ENCODE measurements at regions not wholly inside any gene's neighbourhood (a gene's known extent, or its start where the extent isn't known, plus 50 kb on each side); places are given as distances from the start of the nearest gene placed in this dataset.

DNA sequence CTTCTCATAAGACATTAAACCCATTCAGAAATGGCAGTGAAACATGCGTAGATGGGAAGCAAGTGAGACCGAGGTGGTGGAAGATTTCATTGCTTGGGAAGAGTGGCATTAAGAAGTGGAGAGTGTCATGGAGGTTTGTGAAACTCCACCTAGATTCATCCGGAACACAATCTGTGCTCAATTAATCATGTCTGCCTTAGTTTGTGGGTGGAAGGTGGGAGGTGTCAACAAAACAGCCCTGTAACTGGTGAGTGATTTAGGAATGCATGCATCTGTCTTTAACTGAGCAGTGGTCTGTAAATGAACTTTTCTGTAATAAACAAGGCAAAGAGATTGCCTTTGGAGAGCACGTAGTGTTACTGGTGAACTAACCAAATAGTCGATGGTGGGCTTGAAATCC lies 113.7 kb downstream of the WNT5A start:
- no TSS peak for BruUV-seq (replicated peaks)
- intact Hi-C loops (cut with micrococcal nuclease): loop anchor here (5.0 kb wide), 1 partner anchor 739 kb away; no protein-coding TSS in a partner anchor
- POLR2A ChIA-PET (ENCODE audit: unreplicated experiment): no interaction called here
- H3K79me2 ChIP-seq (ENCODE audit: low read length): no peaks in the 10 kb centered on the region
- H3K4me2 ChIP-seq (ENCODE audit: low read length): no peak overlapping the region
- ATAC-seq (no peak), DNase-seq (no peak)
- no peak overlapping the region for H3K9ac ChIP-seq (ENCODE audit: low read length)
- no peaks in the 10 kb centered on the region for H3K36me3 ChIP-seq (ENCODE audit: low read depth, low read length)
- H3K4me3 ChIP-seq (ENCODE audit: low read length): no peak overlapping the region
- no peak for TF ChIP-seq EZH2 (IDR thresholded peaks at IDR 0.05; ENCODE audit: low read length, unreplicated experiment)
- H3K9me2 ChIP-seq (replicated peaks; ENCODE audit: low read length): no peaks in the 10 kb centered on the region
- no peak overlapping the region for H2AFZ ChIP-seq (ENCODE audit: low read length)
- H3K4me1 ChIP-seq (ENCODE audit: insufficient read depth, low read length): no peaks in the 10 kb centered on the region
- H4K20me1 ChIP-seq (ENCODE audit: low read length): no peaks in the 10 kb centered on the region
- H3K27ac ChIP-seq (ENCODE audit: low read length): no peak overlapping the region
- CTCF ChIA-PET: no interaction called here
- H3F3A ChIP-seq (ENCODE audit: low read length, unreplicated experiment): no peaks in the 10 kb centered on the region
- H3K9me3 ChIP-seq (ENCODE audit: low read length): no peaks in the 10 kb centered on the region
- H3K27me3 ChIP-seq (ENCODE audit: low read length): no peaks in the 10 kb centered on the region

DNA sequence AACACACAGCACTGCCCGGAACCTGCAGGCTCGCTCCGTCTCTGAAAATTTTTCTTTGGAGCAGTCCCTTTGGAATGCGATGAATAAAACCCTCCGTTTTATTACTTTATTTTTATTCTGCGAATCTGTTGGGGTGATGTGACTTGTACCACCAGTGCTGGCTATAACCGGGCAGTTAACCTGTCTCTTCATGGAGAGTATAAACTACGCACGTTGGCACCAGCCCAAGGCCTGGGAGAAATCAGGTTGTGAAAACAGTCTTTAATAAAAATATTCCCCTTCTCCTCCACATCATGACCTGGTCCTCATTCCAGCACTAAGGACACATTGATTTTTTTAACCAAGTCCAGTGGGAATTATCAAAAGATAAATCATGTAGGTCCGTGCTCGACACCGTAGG lies 116.8 kb downstream of the WNT5A start:
- Histone ChIP-seq H3K4me3 (ENCODE audit: low read length) (no peak overlapping the region), H3K9ac (ENCODE audit: low read length) (no peak overlapping the region), H3K27ac (ENCODE audit: low read length) (no peak overlapping the region), H2AFZ (ENCODE audit: low read length) (no peak overlapping the region), H3F3A (ENCODE audit: low read length, unreplicated experiment) (no peaks in the 10 kb centered on the region), H3K36me3 (ENCODE audit: low read depth, low read length) (no peaks in the 10 kb centered on the region), H3K27me3 (ENCODE audit: low read length) (no peaks in the 10 kb centered on the region), H4K20me1 (ENCODE audit: low read length) (no peaks in the 10 kb centered on the region), H3K9me3 (ENCODE audit: low read length) (no peaks in the 10 kb centered on the region), H3K9me2 (replicated peaks; ENCODE audit: low read length) (no peaks in the 10 kb centered on the region), H3K79me2 (ENCODE audit: low read length) (no peaks in the 10 kb centered on the region), H3K4me1 (ENCODE audit: insufficient read depth, low read length) (no peaks in the 10 kb centered on the region), H3K4me2 (ENCODE audit: low read length) (no peak overlapping the region)
- BruUV-seq (replicated peaks): no TSS peak
- DNase-seq (no peak), ATAC-seq (no peak)
- CTCF ChIA-PET: no interaction called here
- POLR2A ChIA-PET (ENCODE audit: unreplicated experiment): no interaction called here
- intact Hi-C loops (cut with micrococcal nuclease): loop anchor here (5.0 kb wide), 1 partner anchor 742 kb away; no protein-coding TSS in a partner anchor
- TF ChIP-seq EZH2 (IDR thresholded peaks at IDR 0.05; ENCODE audit: low read length, unreplicated experiment) (no peak), EZH2phosphoT487 (IDR thresholded peaks at IDR 0.05; ENCODE audit: borderline replicate concordance, low read length) (no peak)
- TF ChIP-seq, protein P1, sequence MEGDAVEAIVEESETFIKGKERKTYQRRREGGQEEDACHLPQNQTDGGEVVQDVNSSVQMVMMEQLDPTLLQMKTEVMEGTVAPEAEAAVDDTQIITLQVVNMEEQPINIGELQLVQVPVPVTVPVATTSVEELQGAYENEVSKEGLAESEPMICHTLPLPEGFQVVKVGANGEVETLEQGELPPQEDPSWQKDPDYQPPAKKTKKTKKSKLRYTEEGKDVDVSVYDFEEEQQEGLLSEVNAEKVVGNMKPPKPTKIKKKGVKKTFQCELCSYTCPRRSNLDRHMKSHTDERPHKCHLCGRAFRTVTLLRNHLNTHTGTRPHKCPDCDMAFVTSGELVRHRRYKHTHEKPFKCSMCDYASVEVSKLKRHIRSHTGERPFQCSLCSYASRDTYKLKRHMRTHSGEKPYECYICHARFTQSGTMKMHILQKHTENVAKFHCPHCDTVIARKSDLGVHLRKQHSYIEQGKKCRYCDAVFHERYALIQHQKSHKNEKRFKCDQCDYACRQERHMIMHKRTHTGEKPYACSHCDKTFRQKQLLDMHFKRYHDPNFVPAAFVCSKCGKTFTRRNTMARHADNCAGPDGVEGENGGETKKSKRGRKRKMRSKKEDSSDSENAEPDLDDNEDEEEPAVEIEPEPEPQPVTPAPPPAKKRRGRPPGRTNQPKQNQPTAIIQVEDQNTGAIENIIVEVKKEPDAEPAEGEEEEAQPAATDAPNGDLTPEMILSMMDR (conservative IDR thresholded peaks at IDR 0.05; ENCODE audit: low read depth, low read length): no peak

DNA sequence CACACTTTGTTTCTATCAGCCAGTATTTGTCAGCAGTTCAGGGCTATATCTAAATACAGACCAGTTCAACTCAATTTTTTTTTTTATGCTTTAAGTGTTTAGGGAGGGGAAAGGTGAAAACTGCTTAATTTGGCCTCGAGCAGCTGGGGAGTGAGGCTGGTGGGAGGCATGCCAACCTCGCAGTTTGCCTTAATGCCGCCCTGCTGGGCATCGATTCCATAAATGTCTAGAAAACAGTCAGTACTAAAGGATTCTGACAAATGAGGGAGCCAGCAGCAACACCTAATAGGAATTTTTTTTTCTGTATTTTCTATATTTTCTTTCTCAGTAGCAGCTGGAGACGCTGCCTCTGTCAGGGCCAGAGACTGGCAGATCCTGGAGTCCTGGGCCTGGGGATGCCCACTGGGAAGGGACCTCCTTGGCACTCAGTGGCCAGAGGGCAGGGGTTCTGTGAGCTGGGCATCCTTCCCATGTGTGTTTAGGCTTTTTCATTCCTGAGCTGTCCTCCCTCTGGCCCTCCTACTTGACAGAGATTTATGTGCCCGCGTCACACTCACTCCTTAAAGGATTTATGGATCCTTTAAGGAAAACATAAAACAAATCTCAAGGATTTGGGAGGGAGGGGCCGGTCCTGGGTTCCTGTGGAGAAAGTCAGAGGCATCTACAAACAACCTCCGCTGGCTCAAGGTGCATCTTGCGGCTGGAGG lies 117.8 kb downstream of the WNT5A start:
- Histone ChIP-seq H3F3A (ENCODE audit: low read length, unreplicated experiment) (no peaks in the 10 kb centered on the region), H3K9me2 (replicated peaks; ENCODE audit: low read length) (no peaks in the 10 kb centered on the region), H4K20me1 (ENCODE audit: low read length) (no peaks in the 10 kb centered on the region), H3K79me2 (ENCODE audit: low read length) (no peaks in the 10 kb centered on the region), H3K4me1 (ENCODE audit: insufficient read depth, low read length) (no peaks in the 10 kb centered on the region), H2AFZ (ENCODE audit: low read length) (no peak overlapping the region), H3K36me3 (ENCODE audit: low read depth, low read length) (no peaks in the 10 kb centered on the region), H3K9ac (ENCODE audit: low read length) (no peak overlapping the region), H3K27me3 (ENCODE audit: low read length) (no peaks in the 10 kb centered on the region), H3K9me3 (ENCODE audit: low read length) (no peaks in the 10 kb centered on the region), H3K4me2 (ENCODE audit: low read length) (no peak overlapping the region), H3K4me3 (ENCODE audit: low read length) (no peak overlapping the region), H3K27ac (ENCODE audit: low read length) (no peak overlapping the region)
- TF ChIP-seq EZH2phosphoT487 (IDR thresholded peaks at IDR 0.05; ENCODE audit: borderline replicate concordance, low read length): no peak
- no peak for TF ChIP-seq EZH2 (IDR thresholded peaks at IDR 0.05; ENCODE audit: low read length, unreplicated experiment)
- TF ChIP-seq, protein P1 (conservative IDR thresholded peaks at IDR 0.05; ENCODE audit: low read depth, low read length): no peak
- CTCF ChIA-PET: no interaction called here
- DNase-seq (no peak), ATAC-seq (peak; percentile 33; the same call in 1 of the 2 replicates)
- POLR2A ChIA-PET (ENCODE audit: unreplicated experiment): no interaction called here
- intact Hi-C loops (cut with micrococcal nuclease): no loop called here
- no TSS peak for BruUV-seq (replicated peaks)

All from PC-3 (cell line).